NCI-H1048 (cell line): ENCODE measurements at regions not wholly inside any gene's neighbourhood (a gene's known extent, or its start where the extent isn't known, plus 50 kb on each side); places are given as distances from the start of the nearest gene placed in this dataset.

Source experiments
- DNase-seq: peaks from one replicate; lab custom pipeline; 2025; lab: John Stamatoyannopoulos, UW

- DNase-seq: no peak
These were observed 56.0 kb downstream of the PLK2 start for GRCh38 chr5:58403822-58404433.

DNA sequence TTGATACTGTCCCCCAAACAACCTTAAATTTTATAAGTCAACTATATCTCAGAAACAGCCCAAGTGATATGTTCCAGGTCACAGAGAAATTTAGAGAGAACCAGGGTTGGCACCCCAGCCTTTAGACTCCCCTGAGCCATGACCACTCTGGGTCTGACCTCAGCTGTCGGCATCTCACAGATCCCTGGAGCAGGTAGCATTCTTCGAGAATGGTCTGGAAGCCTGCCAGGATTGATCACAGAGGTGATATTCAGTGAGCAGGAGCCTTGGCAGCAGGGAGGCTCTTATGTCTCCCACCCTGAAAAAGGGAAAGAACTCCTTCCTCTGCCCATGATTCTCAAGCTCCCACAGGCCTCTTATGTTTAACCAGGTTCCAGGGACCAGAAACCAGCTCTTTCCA is 58.2 kb downstream of the PLK2 start:
- DNase-seq: no peak

GRCh38 chr5:58400737-58401136 is 59.1 kb downstream of the PLK2 start:
- DNase-seq: no peak

DNA sequence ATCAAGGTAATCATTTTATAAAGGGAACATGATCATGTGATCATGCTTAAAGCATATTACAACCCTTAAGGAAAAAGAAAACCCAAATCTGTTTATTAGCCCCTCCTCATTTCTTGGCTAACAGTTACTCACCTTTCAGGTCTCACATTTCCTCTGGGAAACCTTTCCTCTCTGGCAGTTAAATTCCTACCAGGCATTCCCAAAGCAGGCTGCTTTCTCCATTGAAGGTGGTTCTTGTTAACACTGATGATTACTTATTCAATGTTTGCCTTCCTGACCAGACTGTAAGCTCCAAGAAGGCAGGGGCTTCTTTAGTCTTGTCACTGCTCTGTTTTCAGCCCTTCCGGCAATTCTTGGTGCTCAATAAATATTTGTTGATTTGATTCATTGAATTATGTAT is 59.9 kb downstream of the PLK2 start:
- no peak for DNase-seq

GRCh38 chr5:58394339-58394738 is 65.5 kb downstream of the PLK2 start:
- no peak for DNase-seq

GRCh38 chr5:58393716-58394115 is 66.2 kb downstream of the PLK2 start:
- no peak for DNase-seq

DNA sequence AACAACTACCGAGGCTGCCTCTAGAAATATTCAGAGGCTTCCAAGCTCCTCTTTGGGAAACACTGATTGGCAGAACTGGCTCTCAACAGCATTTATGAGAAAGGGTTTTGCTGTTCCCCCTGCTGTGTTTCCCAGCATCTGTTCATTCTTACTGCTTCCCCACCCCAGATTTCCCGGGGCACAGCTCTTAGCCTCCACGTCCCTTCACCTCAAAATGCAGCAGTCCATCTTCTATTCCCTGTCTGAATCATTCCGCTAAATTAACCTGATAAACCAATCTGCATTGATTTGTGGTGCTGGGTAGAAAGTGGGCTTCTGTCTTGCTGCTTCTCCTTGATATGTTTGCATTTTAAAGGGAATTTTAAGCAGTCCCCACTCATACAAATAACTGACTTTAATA is 67.4 kb downstream of the PLK2 start:
- DNase-seq: no peak

- no peak for DNase-seq
These were observed 76.4 kb downstream of the PLK2 start for GRCh38 chr5:58383448-58383847.

- DNase-seq: no peak
These were observed 77.8 kb downstream of the PLK2 start for GRCh38 chr5:58382131-58382534.

DNA sequence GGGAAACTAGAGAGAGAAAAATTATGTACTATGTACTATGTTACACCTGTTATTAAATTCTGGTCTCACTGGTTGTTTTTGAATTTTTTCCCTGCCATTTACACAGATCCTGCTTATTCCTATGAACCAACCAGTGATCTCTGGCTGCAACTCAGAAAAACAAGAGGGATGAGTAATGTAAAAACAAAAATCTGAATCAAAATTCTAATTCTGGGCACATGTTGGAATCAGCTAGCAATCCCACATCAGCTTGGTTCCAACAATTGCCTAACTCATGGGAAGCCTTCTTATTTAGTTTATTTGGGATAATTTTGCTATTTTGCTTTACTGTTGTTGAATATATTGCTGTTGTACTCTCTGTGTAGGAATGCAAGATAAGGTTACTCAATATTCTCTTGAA is 78.3 kb downstream of the PLK2 start:
- DNase-seq: no peak

- DNase-seq: no peak
These were observed 79.2 kb downstream of the PLK2 start for GRCh38 chr5:58380655-58381054.

DNA sequence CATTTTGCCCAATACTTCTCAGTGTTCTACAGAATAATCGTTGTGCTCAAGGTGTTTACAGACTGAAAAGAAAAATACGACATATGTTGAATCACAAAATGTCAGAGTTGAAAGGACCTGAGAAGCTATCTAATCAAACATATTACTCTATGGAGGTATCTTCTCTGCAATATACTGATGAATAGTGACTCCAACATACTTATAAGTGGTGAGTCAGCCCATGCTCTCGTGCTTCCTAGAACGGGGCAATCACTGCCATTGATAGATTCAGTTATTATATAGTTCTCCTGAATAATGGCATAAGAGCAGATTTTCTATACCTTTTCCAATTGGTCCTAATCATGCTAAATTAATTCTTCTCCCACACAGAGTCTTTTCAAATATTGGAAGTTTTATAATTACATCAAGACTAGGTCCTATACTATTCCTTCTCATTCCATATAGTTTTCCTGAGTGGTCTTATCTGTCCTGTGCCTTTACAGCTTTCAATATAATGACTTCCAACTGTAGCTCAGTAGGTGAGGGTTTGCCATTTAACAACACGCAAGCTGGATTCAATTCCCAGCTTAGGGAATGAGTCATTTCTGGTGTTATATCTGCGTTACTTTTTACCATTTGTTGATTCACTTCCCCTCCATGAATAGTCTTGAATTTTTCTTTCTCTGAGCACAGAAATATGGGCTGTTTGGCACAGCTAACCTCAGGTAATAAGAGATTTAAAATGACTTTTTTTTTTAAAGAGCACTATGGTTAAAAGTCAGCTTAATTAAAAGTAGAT is 81.1 kb downstream of the PLK2 start:
- no peak for DNase-seq

GRCh38 chr5:58370606-58371005 is 89.3 kb downstream of the PLK2 start:
- peak; percentile 56 for DNase-seq

DNA sequence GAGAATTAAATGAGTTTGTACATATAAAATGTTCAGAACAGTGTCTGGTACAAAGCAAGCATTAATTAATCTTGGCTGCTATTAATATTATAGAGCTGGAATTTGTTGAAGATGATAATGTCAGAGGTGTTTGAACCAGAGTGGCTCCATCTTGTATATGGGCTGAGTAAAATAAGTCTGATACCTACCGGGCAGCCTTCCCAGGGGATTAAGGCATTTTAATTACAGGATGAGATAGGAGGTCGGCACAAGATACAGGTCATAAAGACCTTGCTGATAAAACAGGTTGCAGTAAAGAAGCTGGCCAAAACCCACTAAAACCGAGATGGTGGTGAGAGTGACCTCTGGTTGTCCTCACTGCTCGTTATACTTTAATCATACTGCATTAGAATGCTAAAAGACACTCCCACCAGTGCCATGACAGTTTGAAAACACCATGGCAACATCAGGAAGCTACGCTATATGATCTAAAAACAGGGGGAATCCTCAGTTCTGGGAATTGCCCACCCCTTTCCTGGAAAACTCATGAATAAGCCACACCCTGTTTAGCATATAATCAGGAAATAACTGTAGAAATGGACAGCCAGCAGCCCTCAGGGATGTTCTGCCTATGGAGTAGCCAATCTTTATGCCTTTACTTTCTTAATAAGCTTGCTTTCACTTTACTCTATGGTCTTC is 90.2 kb downstream of the PLK2 start:
- DNase-seq: no peak

DNA sequence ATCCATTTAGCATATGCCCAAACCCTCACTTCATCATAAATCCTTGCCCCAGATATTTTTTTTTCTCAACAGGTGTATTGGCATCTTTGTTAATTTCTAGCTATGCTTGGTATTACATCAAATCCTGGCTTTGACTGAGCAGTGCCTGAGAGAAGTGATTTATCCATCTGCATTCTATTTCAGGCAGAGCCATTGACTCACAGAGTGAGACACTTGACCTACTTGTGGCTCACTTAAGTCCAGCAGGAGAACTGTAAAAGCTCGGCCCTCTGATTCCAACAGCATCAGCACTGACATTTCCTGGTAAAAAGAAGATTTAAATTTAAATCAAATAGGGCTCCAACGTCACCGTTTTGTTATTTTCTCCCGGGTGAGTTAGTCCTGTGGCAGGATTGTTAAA is 93.4 kb downstream of the PLK2 start:
- DNase-seq: no peak

DNA sequence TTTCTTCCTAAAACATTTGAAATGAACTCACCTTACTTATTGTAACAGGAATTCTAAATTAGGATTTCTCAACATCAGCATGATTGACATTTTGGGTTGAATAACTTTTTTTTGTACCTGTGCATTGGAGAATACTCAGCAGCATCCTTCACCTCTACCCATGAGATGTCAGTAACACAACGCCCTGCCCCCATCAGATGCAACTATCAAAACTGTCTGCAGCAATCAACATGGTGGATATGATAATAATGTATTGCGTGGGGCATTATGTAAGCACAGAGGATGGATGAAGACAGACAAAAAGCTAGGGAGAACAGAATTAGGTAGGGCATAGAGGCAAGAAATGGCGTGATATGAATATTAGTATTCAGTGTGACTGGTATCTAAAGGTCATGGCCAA is 94.1 kb downstream of the PLK2 start:
- DNase-seq: no peak

GRCh38 chr5:58363461-58364249 is 96.2 kb downstream of the PLK2 start:
- no peak for DNase-seq

DNA sequence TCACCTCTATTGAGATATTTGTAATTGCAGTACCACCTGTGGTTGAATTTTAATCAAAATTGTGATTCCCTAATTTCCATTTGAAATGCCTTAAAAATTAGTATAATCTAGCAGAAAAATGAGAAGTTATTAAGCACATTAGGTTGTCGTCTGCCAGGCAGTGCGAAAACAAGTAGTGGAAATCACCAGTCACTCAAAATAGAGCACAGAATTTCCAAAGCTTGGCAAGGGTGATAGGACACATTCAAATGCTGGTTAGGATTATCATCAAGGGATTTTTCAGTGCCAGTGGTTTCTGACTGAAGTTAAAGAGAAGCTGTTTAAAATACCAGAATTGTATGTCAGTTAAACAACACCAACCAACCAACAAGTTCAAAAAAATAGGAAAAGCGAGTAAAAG is 97.8 kb downstream of the PLK2 start:
- no peak for DNase-seq

- DNase-seq: no peak
These were observed 99.1 kb downstream of the PLK2 start for GRCh38 chr5:58360794-58361193.

DNA sequence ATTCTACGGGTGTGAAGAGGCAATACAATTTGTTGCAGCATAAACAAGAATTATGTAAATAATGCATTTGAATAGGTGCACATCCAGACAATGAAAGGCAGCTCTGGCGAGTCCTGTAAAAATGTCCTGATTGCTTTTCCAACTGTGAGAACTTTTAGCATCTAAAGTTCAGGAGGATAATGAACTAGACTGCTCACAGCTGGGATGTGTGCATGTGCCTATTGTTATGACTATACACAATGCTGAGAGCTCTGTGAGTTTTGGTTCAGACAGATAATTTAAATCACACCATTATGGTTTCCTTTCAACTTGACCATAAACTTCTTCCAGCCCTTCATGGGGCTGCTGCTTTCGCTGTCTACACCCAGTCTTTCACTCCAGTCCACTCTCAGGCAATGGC is 99.9 kb downstream of the PLK2 start:
- DNase-seq: no peak

GRCh38 chr5:58358501-58359178 is 101.2 kb downstream of the PLK2 start:
- DNase-seq: no peak
